ENCODE measurements at regions not wholly inside any gene's neighbourhood (a gene's known extent, or its start where the extent isn't known, plus 50 kb on each side); places are given as distances from the start of the nearest gene placed in this dataset.

- H3K27ac ChIP-seq = no peak overlapping the region
- no peak for TF ChIP-seq CTCF (IDR thresholded peaks at IDR 0.05)
- no peak for DNase-seq (ENCODE audit: low spot score)
Observed at GRCh38 chr13:55418095-55418494, 1722.6 kb upstream of the PRR20A start.

GRCh38 chr13:55432814-55433213 lies 1707.9 kb upstream of the PRR20A start:
- H3K4me1 ChIP-seq = no peaks in the 10 kb centered on the region

More at GRCh38 chr13:55418095-55418494, 1722.6 kb upstream of the PRR20A start:
- no peaks in the 10 kb centered on the region for H3K36me3 ChIP-seq
- no peaks in the 10 kb centered on the region for H3K27me3 ChIP-seq
- H3K9me3 ChIP-seq = no peaks in the 10 kb centered on the region
- H3K4me1 ChIP-seq = no peaks in the 10 kb centered on the region
- H3K4me3 ChIP-seq = no peak overlapping the region

GRCh38 chr13:55437162-55437561 lies 1703.6 kb upstream of the PRR20A start:
- TF ChIP-seq CTCF (IDR thresholded peaks at IDR 0.05) = no peak

More at GRCh38 chr13:55432814-55433213, 1707.9 kb upstream of the PRR20A start:
- H3K36me3 ChIP-seq = no peaks in the 10 kb centered on the region
- H3K27ac ChIP-seq = no peak overlapping the region
- no peaks in the 10 kb centered on the region for H3K9me3 ChIP-seq
- no peak for DNase-seq (ENCODE audit: low spot score)
- H3K27me3 ChIP-seq = no peaks in the 10 kb centered on the region
- TF ChIP-seq CTCF (IDR thresholded peaks at IDR 0.05) = no peak
- no peak overlapping the region for H3K4me3 ChIP-seq

GRCh38 chr13:55439450-55439849 lies 1701.3 kb upstream of the PRR20A start:
- no peaks in the 10 kb centered on the region for H3K9me3 ChIP-seq
- no peaks in the 10 kb centered on the region for H3K27me3 ChIP-seq
- DNase-seq (ENCODE audit: low spot score) = no peak
- H3K4me3 ChIP-seq = no peak overlapping the region
- H3K27ac ChIP-seq = no peak overlapping the region
- TF ChIP-seq CTCF (IDR thresholded peaks at IDR 0.05) = no peak
- H3K4me1 ChIP-seq = no peaks in the 10 kb centered on the region
- no peaks in the 10 kb centered on the region for H3K36me3 ChIP-seq

More at GRCh38 chr13:55437162-55437561, 1703.6 kb upstream of the PRR20A start:
- Histone ChIP-seq H3K4me3 (no peak overlapping the region), H3K27me3 (no peaks in the 10 kb centered on the region), H3K4me1 (no peaks in the 10 kb centered on the region), H3K27ac (no peak overlapping the region), H3K9me3 (no peaks in the 10 kb centered on the region), H3K36me3 (no peaks in the 10 kb centered on the region)
- DNase-seq (ENCODE audit: low spot score) = no peak

- no peak overlapping the region for H3K4me3 ChIP-seq
- H3K27ac ChIP-seq = no peak overlapping the region
Observed at GRCh38 chr13:55440465-55441085, 1700.1 kb upstream of the PRR20A start.

More at GRCh38 chr13:55440465-55441085, 1700.1 kb upstream of the PRR20A start:
- Histone ChIP-seq H3K27me3 (no peaks in the 10 kb centered on the region), H3K9me3 (no peaks in the 10 kb centered on the region), H3K4me1 (no peaks in the 10 kb centered on the region), H3K36me3 (no peaks in the 10 kb centered on the region)
- no peak for DNase-seq (ENCODE audit: low spot score)
- no peak for TF ChIP-seq CTCF (IDR thresholded peaks at IDR 0.05)

Data from right atrium auricular region (tissue), 2 donors.